Neural progenitor cell (in vitro differentiated cells): ENCODE measurements at regions not wholly inside any gene's neighbourhood (a gene's known extent, or its start where the extent isn't known, plus 50 kb on each side); places are given as distances from the start of the nearest gene placed in this dataset.
A peak's percentile ranks its signal among the peaks of the same experiment; 100 is the strongest.

Experiments
- DNase-seq: peaks from one replicate; pipeline ENCODE4 v3.0.0-alpha.2; 2016; ENCODE audit warnings: low spot score
- H2AFZ ChIP-seq: fragments of 200-600 bp; sonication (generic); replicated peaks from 2 replicates; pipeline ENCODE4 v1.6.1; 2016; ENCODE audit warnings: antibody characterized with exemption
- H3F3A ChIP-seq: fragments of 200-600 bp; sonication (generic); 2 replicates; pipeline ENCODE4 v1.6.1; 2016; ENCODE audit warnings: antibody characterized with exemption, low read depth
- H3K27ac ChIP-seq: fragments of 200-600 bp; sonication (generic); 2 replicates; pipeline ENCODE4 v1.5.1; 2016; ENCODE audit warnings: mild to moderate bottlenecking
- H3K27me3 ChIP-seq: fragments of 200-600 bp; sonication (generic); 2 replicates; pipeline ENCODE4 v1.6.1; 2016; ENCODE audit warnings: mild to moderate bottlenecking, moderate library complexity
- H3K36me3 ChIP-seq: fragments of 200-600 bp; sonication (generic); 2 replicates; pipeline ENCODE4 v1.5.1; 2016
- H3K4me1 ChIP-seq: fragments of 200-600 bp; sonication (generic); 2 replicates; pipeline ENCODE4 v1.6.1; 2016; ENCODE audit warnings: mixed run types
- H3K4me2 ChIP-seq: fragments of 200-600 bp; sonication (generic); 2 replicates; pipeline ENCODE4 v1.6.1; 2016
- H3K4me3 ChIP-seq: fragments of 200-600 bp; sonication (generic); 2 replicates; pipeline ENCODE4 v1.5.1; 2016
- H3K79me2 ChIP-seq: fragments of 200-600 bp; sonication (generic); 2 replicates; pipeline ENCODE4 v1.6.1; 2016; ENCODE audit warnings: low read depth
- H3K9ac ChIP-seq: fragments of 200-600 bp; sonication (generic); 2 replicates; pipeline ENCODE4 v1.6.1; 2016
- H3K9me3 ChIP-seq: fragments of 200-600 bp; sonication (generic); 2 replicates; pipeline ENCODE4 v1.5.1; 2016; ENCODE audit warnings: low read depth
- H4K20me1 ChIP-seq: fragments of 200-600 bp; sonication (generic); 2 replicates; pipeline ENCODE4 v1.6.1; 2016; ENCODE audit warnings: low read depth
- H3K27ac Mint-ChIP-seq: 3 replicates; pipeline ENCODE4 v1.8.0; 2021; ENCODE audit warnings: mixed read lengths
- H3K27me3 Mint-ChIP-seq: 2 replicates; pipeline ENCODE4 v1.8.0; 2022; ENCODE audit warnings: low read depth, mild to moderate bottlenecking, inconsistent platforms, moderate library complexity, mixed read lengths; ENCODE audit not compliant: insufficient read depth
- H3K36me3 Mint-ChIP-seq: 3 replicates; pipeline ENCODE4 v1.8.0; 2021; ENCODE audit warnings: mixed read lengths
- H3K4me1 Mint-ChIP-seq: 3 replicates; pipeline ENCODE4 v1.8.0; 2021; ENCODE audit warnings: mixed read lengths
- H3K4me3 Mint-ChIP-seq: 3 replicates; pipeline ENCODE4 v1.8.0; 2021; ENCODE audit warnings: mild to moderate bottlenecking, moderate library complexity, mixed read lengths
- H3K9me3 Mint-ChIP-seq: 3 replicates; pipeline ENCODE4 v1.8.0; 2020; ENCODE audit warnings: mixed read lengths
- CTCF ChIP-seq: fragments of 200-600 bp; sonication (generic); IDR thresholded peaks from 2 replicates; pipeline ENCODE4 v1.5.1; 2017; ENCODE audit warnings: antibody characterized with exemption, mild to moderate bottlenecking
- EZH2 ChIP-seq: fragments of 200-600 bp; sonication (generic); IDR thresholded peaks from 2 replicates; pipeline ENCODE4 v1.6.1; 2017; ENCODE audit warnings: antibody characterized with exemption, mild to moderate bottlenecking, moderate library complexity
- EZH2phosphoT487 ChIP-seq: fragments of 200-600 bp; sonication (generic); IDR thresholded peaks from 2 replicates; pipeline ENCODE4 v1.6.1; 2017; ENCODE audit warnings: antibody characterized with exemption

- Histone ChIP-seq H2AFZ (no peak overlapping the region), H3K36me3 (no peaks in the 10 kb centered on the region), H3F3A (no peaks in the 10 kb centered on the region), H3K9me3 (peaks cover under 1% of the 10 kb centered on the region), H3K4me3 (no peak overlapping the region), H3K27me3 (no peaks in the 10 kb centered on the region), H3K9ac (no peak overlapping the region), H4K20me1 (no peaks in the 10 kb centered on the region), H3K79me2 (no peaks in the 10 kb centered on the region), H3K4me2 (no peak overlapping the region), H3K4me1 (no peaks in the 10 kb centered on the region), H3K27ac (no peak overlapping the region)
- no peak for DNase-seq
- Mint-ChIP-seq H3K4me3 (no peak overlapping the region), H3K4me1 (peaks cover 8% of the 10 kb centered on the region), H3K27ac (peak overlapping the region; percentile 28), H3K27me3 (no peaks in the 10 kb centered on the region), H3K36me3 (no peaks in the 10 kb centered on the region), H3K9me3 (peaks cover 7% of the 10 kb centered on the region)
- no peak for TF ChIP-seq EZH2phosphoT487
- no peak for TF ChIP-seq EZH2
- no peak for TF ChIP-seq CTCF
These were observed 557.4 kb upstream of the PSMD7 start for GRCh38 chr16:73739049-73739769.

GRCh38 chr16:73738266-73738665 lies 558.3 kb upstream of the PSMD7 start:
- TF ChIP-seq CTCF (no peak), EZH2 (no peak), EZH2phosphoT487 (no peak)
- H3K36me3 Mint-ChIP-seq = no peaks in the 10 kb centered on the region
- Histone ChIP-seq H3F3A (no peaks in the 10 kb centered on the region), H3K79me2 (no peaks in the 10 kb centered on the region), H3K27ac (no peak overlapping the region), H2AFZ (no peak overlapping the region), H3K4me2 (no peak overlapping the region), H4K20me1 (no peaks in the 10 kb centered on the region), H3K9ac (no peak overlapping the region), H3K27me3 (no peaks in the 10 kb centered on the region), H3K36me3 (peaks cover 7% of the 10 kb centered on the region), H3K4me3 (no peak overlapping the region), H3K9me3 (peaks cover 10% of the 10 kb centered on the region), H3K4me1 (no peaks in the 10 kb centered on the region)
- H3K27ac Mint-ChIP-seq = peak overlapping the region; percentile 28
- peaks cover 10% of the 10 kb centered on the region for H3K9me3 Mint-ChIP-seq
- peaks cover 8% of the 10 kb centered on the region for H3K4me1 Mint-ChIP-seq
- DNase-seq = no peak
- H3K27me3 Mint-ChIP-seq = no peaks in the 10 kb centered on the region
- H3K4me3 Mint-ChIP-seq = no peak overlapping the region

- peaks cover 14% of the 10 kb centered on the region for H3K9me3 Mint-ChIP-seq
- Histone ChIP-seq H3K4me2 (no peak overlapping the region), H3K36me3 (peaks cover 11% of the 10 kb centered on the region), H3F3A (no peaks in the 10 kb centered on the region), H3K4me3 (no peak overlapping the region), H3K9ac (no peak overlapping the region), H3K9me3 (peaks cover 14% of the 10 kb centered on the region), H3K79me2 (no peaks in the 10 kb centered on the region), H3K27me3 (no peaks in the 10 kb centered on the region), H2AFZ (no peak overlapping the region), H3K27ac (no peak overlapping the region), H4K20me1 (no peaks in the 10 kb centered on the region), H3K4me1 (no peaks in the 10 kb centered on the region)
- H3K4me1 Mint-ChIP-seq = peaks cover 8% of the 10 kb centered on the region
- no peak overlapping the region for H3K4me3 Mint-ChIP-seq
- DNase-seq = no peak
- TF ChIP-seq CTCF = no peak
- TF ChIP-seq EZH2phosphoT487 = no peak
- no peak for TF ChIP-seq EZH2
- no peak overlapping the region for H3K27ac Mint-ChIP-seq
- H3K36me3 Mint-ChIP-seq = no peaks in the 10 kb centered on the region
- no peaks in the 10 kb centered on the region for H3K27me3 Mint-ChIP-seq
These were observed 559.0 kb upstream of the PSMD7 start for GRCh38 chr16:73737637-73738036.
